WTC11 (cell line): ENCODE measurements at regions not wholly inside any gene's neighbourhood (a gene's known extent, or its start where the extent isn't known, plus 50 kb on each side); places are given as distances from the start of the nearest gene placed in this dataset.

ENCODE experiments used
- AFF4 ChIP-seq: sonication (generic); formaldehyde crosslinking; IDR thresholded peaks from 2 replicates; pipeline ENCODE4 v1.8.1; 2023; ENCODE audit warnings: mild to moderate bottlenecking, missing genetic modification reagents, borderline replicate concordance
- IRF2 ChIP-seq: sonication (generic); formaldehyde crosslinking; IDR thresholded peaks from 2 replicates; pipeline ENCODE4 v1.8.0; 2022; ENCODE audit warnings: low read depth, missing genetic modification reagents, borderline replicate concordance
- MAX ChIP-seq: sonication (generic); formaldehyde crosslinking; IDR thresholded peaks from 2 replicates; pipeline ENCODE4 v1.8.0; 2022; ENCODE audit warnings: mild to moderate bottlenecking, missing genetic modification reagents
- NR3C1 ChIP-seq: sonication (generic); formaldehyde crosslinking; conservative IDR thresholded peaks from 2 replicates; pipeline ENCODE4 v1.8.1; 2023; ENCODE audit warnings: low read depth, mild to moderate bottlenecking, missing genetic modification reagents
- OVOL2 ChIP-seq: fragments of 250-450 bp; sonication (Bioruptor Pico); IDR thresholded peaks from 2 replicates; pipeline ENCODE4 v1.9.0; 2021; ENCODE audit warnings: mild to moderate bottlenecking, borderline replicate concordance
- PREB ChIP-seq: sonication (generic); formaldehyde crosslinking; IDR thresholded peaks from 2 replicates; pipeline ENCODE4 v1.8.1; 2022; ENCODE audit warnings: mild to moderate bottlenecking, missing genetic modification reagents, moderate library complexity, borderline replicate concordance
- TEAD4 ChIP-seq: sonication (generic); formaldehyde crosslinking; IDR thresholded peaks from 2 replicates; pipeline ENCODE4 v1.8.0; 2022; ENCODE audit warnings: mild to moderate bottlenecking, missing genetic modification reagents
- ZNF138 ChIP-seq: sonication (generic); formaldehyde crosslinking; conservative IDR thresholded peaks from 2 replicates; pipeline ENCODE4 v1.8.1; 2022; ENCODE audit warnings: mild to moderate bottlenecking, moderate library complexity, missing genetic modification reagents
- ZSCAN18 ChIP-seq: fragments of 250-450 bp; sonication (Bioruptor Pico); IDR thresholded peaks from 2 replicates; pipeline ENCODE4 v2.1.2; 2022; ENCODE audit warnings: mild to moderate bottlenecking, moderate library complexity
- TF ChIP-seq, protein P1 (sequence below): fragments of 200-600 bp; IDR thresholded peaks from 2 replicates; pipeline ENCODE4 v1.8.0; 2022; ENCODE audit warnings: antibody characterized with exemption
- TF ChIP-seq, protein P2 (sequence below): sonication (generic); formaldehyde crosslinking; IDR thresholded peaks from 2 replicates; pipeline ENCODE4 v1.8.1; 2023; ENCODE audit warnings: mild to moderate bottlenecking, missing genetic modification reagents, moderate library complexity
- TF ChIP-seq, protein P3 (sequence below): sonication (generic); formaldehyde crosslinking; IDR thresholded peaks from 2 replicates; pipeline ENCODE4 v1.8.0; 2023; ENCODE audit warnings: mild to moderate bottlenecking, missing genetic modification reagents

- no peak for TF ChIP-seq ZNF138 (CRISPR knock-in tag)
- TF ChIP-seq, protein P1, sequence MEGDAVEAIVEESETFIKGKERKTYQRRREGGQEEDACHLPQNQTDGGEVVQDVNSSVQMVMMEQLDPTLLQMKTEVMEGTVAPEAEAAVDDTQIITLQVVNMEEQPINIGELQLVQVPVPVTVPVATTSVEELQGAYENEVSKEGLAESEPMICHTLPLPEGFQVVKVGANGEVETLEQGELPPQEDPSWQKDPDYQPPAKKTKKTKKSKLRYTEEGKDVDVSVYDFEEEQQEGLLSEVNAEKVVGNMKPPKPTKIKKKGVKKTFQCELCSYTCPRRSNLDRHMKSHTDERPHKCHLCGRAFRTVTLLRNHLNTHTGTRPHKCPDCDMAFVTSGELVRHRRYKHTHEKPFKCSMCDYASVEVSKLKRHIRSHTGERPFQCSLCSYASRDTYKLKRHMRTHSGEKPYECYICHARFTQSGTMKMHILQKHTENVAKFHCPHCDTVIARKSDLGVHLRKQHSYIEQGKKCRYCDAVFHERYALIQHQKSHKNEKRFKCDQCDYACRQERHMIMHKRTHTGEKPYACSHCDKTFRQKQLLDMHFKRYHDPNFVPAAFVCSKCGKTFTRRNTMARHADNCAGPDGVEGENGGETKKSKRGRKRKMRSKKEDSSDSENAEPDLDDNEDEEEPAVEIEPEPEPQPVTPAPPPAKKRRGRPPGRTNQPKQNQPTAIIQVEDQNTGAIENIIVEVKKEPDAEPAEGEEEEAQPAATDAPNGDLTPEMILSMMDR, result no peak
- TF ChIP-seq, protein P2, sequence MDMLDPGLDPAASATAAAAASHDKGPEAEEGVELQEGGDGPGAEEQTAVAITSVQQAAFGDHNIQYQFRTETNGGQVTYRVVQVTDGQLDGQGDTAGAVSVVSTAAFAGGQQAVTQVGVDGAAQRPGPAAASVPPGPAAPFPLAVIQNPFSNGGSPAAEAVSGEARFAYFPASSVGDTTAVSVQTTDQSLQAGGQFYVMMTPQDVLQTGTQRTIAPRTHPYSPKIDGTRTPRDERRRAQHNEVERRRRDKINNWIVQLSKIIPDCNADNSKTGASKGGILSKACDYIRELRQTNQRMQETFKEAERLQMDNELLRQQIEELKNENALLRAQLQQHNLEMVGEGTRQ (CRISPR knock-in tag), result no peak
- TF ChIP-seq, protein P3, sequence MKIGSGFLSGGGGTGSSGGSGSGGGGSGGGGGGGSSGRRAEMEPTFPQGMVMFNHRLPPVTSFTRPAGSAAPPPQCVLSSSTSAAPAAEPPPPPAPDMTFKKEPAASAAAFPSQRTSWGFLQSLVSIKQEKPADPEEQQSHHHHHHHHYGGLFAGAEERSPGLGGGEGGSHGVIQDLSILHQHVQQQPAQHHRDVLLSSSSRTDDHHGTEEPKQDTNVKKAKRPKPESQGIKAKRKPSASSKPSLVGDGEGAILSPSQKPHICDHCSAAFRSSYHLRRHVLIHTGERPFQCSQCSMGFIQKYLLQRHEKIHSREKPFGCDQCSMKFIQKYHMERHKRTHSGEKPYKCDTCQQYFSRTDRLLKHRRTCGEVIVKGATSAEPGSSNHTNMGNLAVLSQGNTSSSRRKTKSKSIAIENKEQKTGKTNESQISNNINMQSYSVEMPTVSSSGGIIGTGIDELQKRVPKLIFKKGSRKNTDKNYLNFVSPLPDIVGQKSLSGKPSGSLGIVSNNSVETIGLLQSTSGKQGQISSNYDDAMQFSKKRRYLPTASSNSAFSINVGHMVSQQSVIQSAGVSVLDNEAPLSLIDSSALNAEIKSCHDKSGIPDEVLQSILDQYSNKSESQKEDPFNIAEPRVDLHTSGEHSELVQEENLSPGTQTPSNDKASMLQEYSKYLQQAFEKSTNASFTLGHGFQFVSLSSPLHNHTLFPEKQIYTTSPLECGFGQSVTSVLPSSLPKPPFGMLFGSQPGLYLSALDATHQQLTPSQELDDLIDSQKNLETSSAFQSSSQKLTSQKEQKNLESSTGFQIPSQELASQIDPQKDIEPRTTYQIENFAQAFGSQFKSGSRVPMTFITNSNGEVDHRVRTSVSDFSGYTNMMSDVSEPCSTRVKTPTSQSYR (CRISPR knock-in tag), result no peak
- TF ChIP-seq MAX (CRISPR knock-in tag), result no peak
- no peak for TF ChIP-seq AFF4 (CRISPR knock-in tag)
- no peak for TF ChIP-seq ZSCAN18 (CRISPR knock-in tag)
- no peak for TF ChIP-seq TEAD4
- TF ChIP-seq IRF2 (CRISPR knock-in tag), result no peak
- TF ChIP-seq NR3C1 (CRISPR knock-in tag), result no peak
- no peak for TF ChIP-seq OVOL2 (CRISPR knock-in tag)
- TF ChIP-seq PREB (CRISPR knock-in tag), result no peak
Observed at GRCh38 chr4:142909908-142910307, 63.8 kb upstream of the INPP4B start.
